GM23338 (cell line): ENCODE measurements at regions not wholly inside any gene's neighbourhood (a gene's known extent, or its start where the extent isn't known, plus 50 kb on each side); places are given as distances from the start of the nearest gene placed in this dataset.

ENCODE experiments used
- ATAC-seq: fragments of 200-7000 bp; cut with Tn5 transposase; 3 replicates; pipeline ENCODE4 v1.9.1; 2020
- DNase-seq: peaks from one replicate; pipeline ENCODE4 v3.0.0-alpha.2; 2015; ENCODE audit warnings: low spot score
- H2AFZ ChIP-seq: fragments of 200-600 bp; sonication (generic); 2 replicates; pipeline ENCODE4 v1.8.0; 2016; ENCODE audit warnings: antibody characterized with exemption, mild to moderate bottlenecking, moderate library complexity
- H3F3A ChIP-seq: fragments of 200-600 bp; sonication (generic); replicated peaks from 2 replicates; pipeline ENCODE4 v1.8.0; 2017; ENCODE audit warnings: antibody characterized with exemption, mixed run types, low read depth
- H3K27ac ChIP-seq: fragments of 200-600 bp; sonication (generic); 2 replicates; pipeline ENCODE4 v1.6.1; 2016; ENCODE audit warnings: low read depth
- H3K27me3 ChIP-seq: fragments of 200-600 bp; sonication (generic); 2 replicates; pipeline ENCODE4 v1.8.0; 2016; ENCODE audit warnings: mild to moderate bottlenecking, mixed run types, moderate library complexity; ENCODE audit not compliant: insufficient read depth
- H3K36me3 ChIP-seq: fragments of 200-600 bp; sonication (generic); 2 replicates; pipeline ENCODE4 v1.8.0; 2016; ENCODE audit warnings: mild to moderate bottlenecking; ENCODE audit not compliant: insufficient read depth
- H3K4me1 ChIP-seq: fragments of 200-600 bp; sonication (generic); 2 replicates; pipeline ENCODE4 v1.8.0; 2016; ENCODE audit warnings: mild to moderate bottlenecking, moderate library complexity; ENCODE audit not compliant: insufficient read depth
- H3K4me2 ChIP-seq: fragments of 200-600 bp; sonication (generic); 2 replicates; pipeline ENCODE4 v1.7.1; 2017; ENCODE audit warnings: mixed run types
- H3K4me3 ChIP-seq: fragments of 200-600 bp; sonication (generic); 2 replicates; pipeline ENCODE4 v1.6.1; 2016; ENCODE audit warnings: mixed run types
- H3K79me2 ChIP-seq: fragments of 200-600 bp; sonication (generic); replicated peaks from 2 replicates; pipeline ENCODE4 v1.8.0; 2017; ENCODE audit warnings: mild to moderate bottlenecking; ENCODE audit not compliant: insufficient read depth
- H3K9me2 ChIP-seq: fragments of 200-600 bp; sonication (generic); 2 replicates; pipeline ENCODE4 v1.8.0; 2017; ENCODE audit not compliant: insufficient read depth
- H4K20me1 ChIP-seq: fragments of 200-600 bp; sonication (generic); replicated peaks from 2 replicates; pipeline ENCODE4 v1.8.0; 2017; ENCODE audit warnings: mild to moderate bottlenecking; ENCODE audit not compliant: insufficient read depth
- H3K27ac Mint-ChIP-seq: 2 replicates; pipeline ENCODE4 v1.8.0; 2020; ENCODE audit warnings: inconsistent platforms, mild to moderate bottlenecking, moderate library complexity, mixed read lengths
- H3K27me3 Mint-ChIP-seq: 3 replicates; pipeline ENCODE4 v1.8.0; 2022; ENCODE audit warnings: low read depth, mild to moderate bottlenecking, moderate library complexity, mixed read lengths, inconsistent platforms; ENCODE audit not compliant: insufficient read depth, poor library complexity
- H3K36me3 Mint-ChIP-seq: 3 replicates; pipeline ENCODE4 v1.8.0; 2021; ENCODE audit warnings: low read depth, mild to moderate bottlenecking, inconsistent platforms, moderate library complexity, mixed read lengths
- H3K4me1 Mint-ChIP-seq: 3 replicates; pipeline ENCODE4 v1.8.0; 2020; ENCODE audit warnings: mild to moderate bottlenecking, inconsistent platforms, mixed read lengths
- H3K4me3 Mint-ChIP-seq: 3 replicates; pipeline ENCODE4 v1.8.0; 2021; ENCODE audit warnings: moderate library complexity, mild to moderate bottlenecking, inconsistent platforms, mixed read lengths
- H3K9me3 Mint-ChIP-seq: 3 replicates; pipeline ENCODE4 v1.8.0; 2020; ENCODE audit warnings: moderate library complexity, mild to moderate bottlenecking, inconsistent platforms, mixed read lengths
- CREB1 ChIP-seq: fragments of 250-450 bp; sonication (Bioruptor Pico); IDR thresholded peaks from 2 replicates; pipeline ENCODE4 v1.5.0; 2020; ENCODE audit warnings: low read depth, mild to moderate bottlenecking, moderate library complexity
- EZH2 ChIP-seq: fragments of 200-600 bp; sonication (generic); IDR thresholded peaks from one replicate; pipeline ENCODE4 v1.8.0; 2017; ENCODE audit warnings: antibody characterized with exemption, mild to moderate bottlenecking, low read depth; ENCODE audit not compliant: unreplicated experiment
- EZH2phosphoT487 ChIP-seq: fragments of 200-600 bp; sonication (generic); IDR thresholded peaks from one replicate; pipeline ENCODE4 v1.8.1; 2018; ENCODE audit warnings: antibody characterized with exemption; ENCODE audit not compliant: unreplicated experiment
- JUNB ChIP-seq: IDR thresholded peaks from one replicate; pipeline ENCODE4 v1.6.1; 2016; ENCODE audit warnings: antibody characterized with exemption; ENCODE audit not compliant: unreplicated experiment
- STAT1 ChIP-seq: IDR thresholded peaks from one replicate; pipeline ENCODE4 v1.6.1; 2016; ENCODE audit warnings: antibody characterized with exemption; ENCODE audit not compliant: unreplicated experiment
- ZNF114 ChIP-seq: fragments of 250-450 bp; sonication (Bioruptor Pico); IDR thresholded peaks from 2 replicates; pipeline ENCODE4 v1.5.0; 2020; ENCODE audit warnings: mild to moderate bottlenecking, moderate library complexity
- TF ChIP-seq, protein P1 (sequence below), 2 experiments: fragments of 200-600 bp in 1 of 2; sonication (generic) in 1 of 2; conservative IDR thresholded peaks; 2 replicates each; pipeline versions ENCODE4 v1.5.1 to v1.6.1; 2016 to 2017; ENCODE audit warnings: antibody characterized with exemption in 2 of 2, low read depth in 2 of 2, mild to moderate bottlenecking in 2 of 2, moderate library complexity in 1 of 2
- TF ChIP-seq, protein P2 (sequence below): IDR thresholded peaks from one replicate; pipeline ENCODE4 v1.6.1; 2018; ENCODE audit warnings: antibody characterized with exemption; ENCODE audit not compliant: unreplicated experiment
- TF ChIP-seq, protein P3 (sequence below): fragments of 250-450 bp; sonication (Bioruptor Pico); IDR thresholded peaks from 2 replicates; pipeline ENCODE4 v1.5.0; 2020; ENCODE audit warnings: mild to moderate bottlenecking, moderate library complexity

DNA sequence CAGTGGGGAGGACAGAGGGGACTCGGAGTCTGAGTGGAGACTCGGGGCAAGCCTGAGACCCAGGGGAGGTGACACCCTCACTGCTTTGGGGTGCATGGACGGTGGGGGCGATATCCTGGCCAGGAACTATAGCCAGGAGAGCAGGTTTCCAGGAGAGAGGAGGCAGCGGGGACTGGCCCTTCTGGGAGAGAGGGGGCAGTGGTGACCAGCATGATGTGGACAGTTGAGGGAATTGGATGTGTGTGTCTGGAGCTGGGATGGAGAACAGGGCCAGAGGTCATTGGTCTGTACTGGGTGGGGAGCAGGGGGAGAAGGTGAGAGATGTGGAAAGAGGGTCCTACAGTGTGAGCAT lies 63.6 kb downstream of the ACKR3 start:
- TF ChIP-seq STAT1 (no peak), JUNB (no peak)
- TF ChIP-seq, protein P1, sequence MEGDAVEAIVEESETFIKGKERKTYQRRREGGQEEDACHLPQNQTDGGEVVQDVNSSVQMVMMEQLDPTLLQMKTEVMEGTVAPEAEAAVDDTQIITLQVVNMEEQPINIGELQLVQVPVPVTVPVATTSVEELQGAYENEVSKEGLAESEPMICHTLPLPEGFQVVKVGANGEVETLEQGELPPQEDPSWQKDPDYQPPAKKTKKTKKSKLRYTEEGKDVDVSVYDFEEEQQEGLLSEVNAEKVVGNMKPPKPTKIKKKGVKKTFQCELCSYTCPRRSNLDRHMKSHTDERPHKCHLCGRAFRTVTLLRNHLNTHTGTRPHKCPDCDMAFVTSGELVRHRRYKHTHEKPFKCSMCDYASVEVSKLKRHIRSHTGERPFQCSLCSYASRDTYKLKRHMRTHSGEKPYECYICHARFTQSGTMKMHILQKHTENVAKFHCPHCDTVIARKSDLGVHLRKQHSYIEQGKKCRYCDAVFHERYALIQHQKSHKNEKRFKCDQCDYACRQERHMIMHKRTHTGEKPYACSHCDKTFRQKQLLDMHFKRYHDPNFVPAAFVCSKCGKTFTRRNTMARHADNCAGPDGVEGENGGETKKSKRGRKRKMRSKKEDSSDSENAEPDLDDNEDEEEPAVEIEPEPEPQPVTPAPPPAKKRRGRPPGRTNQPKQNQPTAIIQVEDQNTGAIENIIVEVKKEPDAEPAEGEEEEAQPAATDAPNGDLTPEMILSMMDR (conservative IDR thresholded peaks at IDR 0.05; ENCODE audit: low read depth in 2 of 2), result no peak
- Histone ChIP-seq H3K36me3 (no peaks in the 10 kb centered on the region), H4K20me1 (no peaks in the 10 kb centered on the region), H3F3A (no peaks in the 10 kb centered on the region), H3K4me2 (no peak overlapping the region), H3K27ac (no peak overlapping the region), H2AFZ (no peak overlapping the region), H3K4me1 (no peaks in the 10 kb centered on the region), H3K4me3 (no peak overlapping the region), H3K9me2 (no peaks in the 10 kb centered on the region), H3K79me2 (no peaks in the 10 kb centered on the region), H3K27me3 (no peaks in the 10 kb centered on the region)
- H3K4me1 Mint-ChIP-seq, result no peaks in the 10 kb centered on the region; the same call in 2 of the 3 replicates
- ATAC-seq (no peak), DNase-seq (no peak)
- H3K27me3 Mint-ChIP-seq, result peaks cover 2% of the 10 kb centered on the region
- no peaks in the 10 kb centered on the region for H3K9me3 Mint-ChIP-seq
- no peak overlapping the region for H3K27ac Mint-ChIP-seq
- no peak overlapping the region for H3K4me3 Mint-ChIP-seq
- H3K36me3 Mint-ChIP-seq, result no peaks in the 10 kb centered on the region

DNA sequence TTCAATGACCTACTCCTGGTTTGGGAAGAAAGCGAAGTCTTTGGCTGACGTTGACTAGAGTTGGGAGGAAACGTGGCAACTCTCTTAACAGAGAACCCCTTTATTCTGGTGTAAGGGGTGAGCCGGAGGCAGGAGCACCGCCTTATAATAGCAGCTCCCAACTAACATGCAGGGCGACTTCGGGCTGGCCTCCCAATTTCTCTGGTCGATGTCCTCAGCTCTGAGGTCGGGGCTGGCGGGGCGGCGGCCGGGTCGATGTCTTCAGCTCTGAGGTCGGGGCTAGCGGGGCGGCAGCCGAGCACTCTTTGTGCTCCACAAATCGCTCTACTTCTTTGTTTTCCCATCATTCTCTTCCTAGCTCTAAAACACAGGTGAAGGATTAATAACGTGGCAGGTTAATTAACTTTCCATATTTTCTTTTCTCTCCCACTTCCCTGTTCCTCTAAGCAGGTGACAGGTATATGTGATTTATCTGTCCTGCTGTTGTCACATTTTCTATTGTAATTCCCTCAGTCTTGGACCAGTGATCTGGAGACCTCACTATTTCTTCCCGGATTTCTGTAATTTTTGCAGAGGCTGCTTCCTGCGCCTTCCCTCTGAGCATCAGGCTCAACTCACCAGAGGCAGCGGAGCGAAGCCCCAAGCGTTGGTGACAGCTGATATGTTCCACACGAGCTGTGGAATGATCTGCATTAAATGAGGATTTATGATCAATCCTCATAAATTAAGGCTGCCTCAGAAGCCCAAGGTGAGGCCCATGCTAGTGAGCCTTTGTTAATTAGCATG lies 64.3 kb downstream of the ACKR3 start:
- Histone ChIP-seq H3K27me3 (no peaks in the 10 kb centered on the region), H4K20me1 (no peaks in the 10 kb centered on the region), H2AFZ (no peak overlapping the region), H3K4me3 (no peak overlapping the region), H3K9me2 (no peaks in the 10 kb centered on the region), H3K27ac (no peak overlapping the region), H3K4me1 (no peaks in the 10 kb centered on the region), H3K36me3 (no peaks in the 10 kb centered on the region), H3K79me2 (no peaks in the 10 kb centered on the region), H3K4me2 (no peak overlapping the region), H3F3A (no peaks in the 10 kb centered on the region)
- Mint-ChIP-seq H3K4me1 (peaks cover 1% of the 10 kb centered on the region), H3K27ac (no peak overlapping the region), H3K36me3 (no peaks in the 10 kb centered on the region), H3K4me3 (no peak overlapping the region), H3K27me3 (peaks cover 3% of the 10 kb centered on the region), H3K9me3 (no peaks in the 10 kb centered on the region)
- DNase-seq, result no peak
- ATAC-seq, result no peak
- TF ChIP-seq, protein P2, sequence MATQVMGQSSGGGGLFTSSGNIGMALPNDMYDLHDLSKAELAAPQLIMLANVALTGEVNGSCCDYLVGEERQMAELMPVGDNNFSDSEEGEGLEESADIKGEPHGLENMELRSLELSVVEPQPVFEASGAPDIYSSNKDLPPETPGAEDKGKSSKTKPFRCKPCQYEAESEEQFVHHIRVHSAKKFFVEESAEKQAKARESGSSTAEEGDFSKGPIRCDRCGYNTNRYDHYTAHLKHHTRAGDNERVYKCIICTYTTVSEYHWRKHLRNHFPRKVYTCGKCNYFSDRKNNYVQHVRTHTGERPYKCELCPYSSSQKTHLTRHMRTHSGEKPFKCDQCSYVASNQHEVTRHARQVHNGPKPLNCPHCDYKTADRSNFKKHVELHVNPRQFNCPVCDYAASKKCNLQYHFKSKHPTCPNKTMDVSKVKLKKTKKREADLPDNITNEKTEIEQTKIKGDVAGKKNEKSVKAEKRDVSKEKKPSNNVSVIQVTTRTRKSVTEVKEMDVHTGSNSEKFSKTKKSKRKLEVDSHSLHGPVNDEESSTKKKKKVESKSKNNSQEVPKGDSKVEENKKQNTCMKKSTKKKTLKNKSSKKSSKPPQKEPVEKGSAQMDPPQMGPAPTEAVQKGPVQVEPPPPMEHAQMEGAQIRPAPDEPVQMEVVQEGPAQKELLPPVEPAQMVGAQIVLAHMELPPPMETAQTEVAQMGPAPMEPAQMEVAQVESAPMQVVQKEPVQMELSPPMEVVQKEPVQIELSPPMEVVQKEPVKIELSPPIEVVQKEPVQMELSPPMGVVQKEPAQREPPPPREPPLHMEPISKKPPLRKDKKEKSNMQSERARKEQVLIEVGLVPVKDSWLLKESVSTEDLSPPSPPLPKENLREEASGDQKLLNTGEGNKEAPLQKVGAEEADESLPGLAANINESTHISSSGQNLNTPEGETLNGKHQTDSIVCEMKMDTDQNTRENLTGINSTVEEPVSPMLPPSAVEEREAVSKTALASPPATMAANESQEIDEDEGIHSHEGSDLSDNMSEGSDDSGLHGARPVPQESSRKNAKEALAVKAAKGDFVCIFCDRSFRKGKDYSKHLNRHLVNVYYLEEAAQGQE, result no peak
- TF ChIP-seq, protein P3, sequence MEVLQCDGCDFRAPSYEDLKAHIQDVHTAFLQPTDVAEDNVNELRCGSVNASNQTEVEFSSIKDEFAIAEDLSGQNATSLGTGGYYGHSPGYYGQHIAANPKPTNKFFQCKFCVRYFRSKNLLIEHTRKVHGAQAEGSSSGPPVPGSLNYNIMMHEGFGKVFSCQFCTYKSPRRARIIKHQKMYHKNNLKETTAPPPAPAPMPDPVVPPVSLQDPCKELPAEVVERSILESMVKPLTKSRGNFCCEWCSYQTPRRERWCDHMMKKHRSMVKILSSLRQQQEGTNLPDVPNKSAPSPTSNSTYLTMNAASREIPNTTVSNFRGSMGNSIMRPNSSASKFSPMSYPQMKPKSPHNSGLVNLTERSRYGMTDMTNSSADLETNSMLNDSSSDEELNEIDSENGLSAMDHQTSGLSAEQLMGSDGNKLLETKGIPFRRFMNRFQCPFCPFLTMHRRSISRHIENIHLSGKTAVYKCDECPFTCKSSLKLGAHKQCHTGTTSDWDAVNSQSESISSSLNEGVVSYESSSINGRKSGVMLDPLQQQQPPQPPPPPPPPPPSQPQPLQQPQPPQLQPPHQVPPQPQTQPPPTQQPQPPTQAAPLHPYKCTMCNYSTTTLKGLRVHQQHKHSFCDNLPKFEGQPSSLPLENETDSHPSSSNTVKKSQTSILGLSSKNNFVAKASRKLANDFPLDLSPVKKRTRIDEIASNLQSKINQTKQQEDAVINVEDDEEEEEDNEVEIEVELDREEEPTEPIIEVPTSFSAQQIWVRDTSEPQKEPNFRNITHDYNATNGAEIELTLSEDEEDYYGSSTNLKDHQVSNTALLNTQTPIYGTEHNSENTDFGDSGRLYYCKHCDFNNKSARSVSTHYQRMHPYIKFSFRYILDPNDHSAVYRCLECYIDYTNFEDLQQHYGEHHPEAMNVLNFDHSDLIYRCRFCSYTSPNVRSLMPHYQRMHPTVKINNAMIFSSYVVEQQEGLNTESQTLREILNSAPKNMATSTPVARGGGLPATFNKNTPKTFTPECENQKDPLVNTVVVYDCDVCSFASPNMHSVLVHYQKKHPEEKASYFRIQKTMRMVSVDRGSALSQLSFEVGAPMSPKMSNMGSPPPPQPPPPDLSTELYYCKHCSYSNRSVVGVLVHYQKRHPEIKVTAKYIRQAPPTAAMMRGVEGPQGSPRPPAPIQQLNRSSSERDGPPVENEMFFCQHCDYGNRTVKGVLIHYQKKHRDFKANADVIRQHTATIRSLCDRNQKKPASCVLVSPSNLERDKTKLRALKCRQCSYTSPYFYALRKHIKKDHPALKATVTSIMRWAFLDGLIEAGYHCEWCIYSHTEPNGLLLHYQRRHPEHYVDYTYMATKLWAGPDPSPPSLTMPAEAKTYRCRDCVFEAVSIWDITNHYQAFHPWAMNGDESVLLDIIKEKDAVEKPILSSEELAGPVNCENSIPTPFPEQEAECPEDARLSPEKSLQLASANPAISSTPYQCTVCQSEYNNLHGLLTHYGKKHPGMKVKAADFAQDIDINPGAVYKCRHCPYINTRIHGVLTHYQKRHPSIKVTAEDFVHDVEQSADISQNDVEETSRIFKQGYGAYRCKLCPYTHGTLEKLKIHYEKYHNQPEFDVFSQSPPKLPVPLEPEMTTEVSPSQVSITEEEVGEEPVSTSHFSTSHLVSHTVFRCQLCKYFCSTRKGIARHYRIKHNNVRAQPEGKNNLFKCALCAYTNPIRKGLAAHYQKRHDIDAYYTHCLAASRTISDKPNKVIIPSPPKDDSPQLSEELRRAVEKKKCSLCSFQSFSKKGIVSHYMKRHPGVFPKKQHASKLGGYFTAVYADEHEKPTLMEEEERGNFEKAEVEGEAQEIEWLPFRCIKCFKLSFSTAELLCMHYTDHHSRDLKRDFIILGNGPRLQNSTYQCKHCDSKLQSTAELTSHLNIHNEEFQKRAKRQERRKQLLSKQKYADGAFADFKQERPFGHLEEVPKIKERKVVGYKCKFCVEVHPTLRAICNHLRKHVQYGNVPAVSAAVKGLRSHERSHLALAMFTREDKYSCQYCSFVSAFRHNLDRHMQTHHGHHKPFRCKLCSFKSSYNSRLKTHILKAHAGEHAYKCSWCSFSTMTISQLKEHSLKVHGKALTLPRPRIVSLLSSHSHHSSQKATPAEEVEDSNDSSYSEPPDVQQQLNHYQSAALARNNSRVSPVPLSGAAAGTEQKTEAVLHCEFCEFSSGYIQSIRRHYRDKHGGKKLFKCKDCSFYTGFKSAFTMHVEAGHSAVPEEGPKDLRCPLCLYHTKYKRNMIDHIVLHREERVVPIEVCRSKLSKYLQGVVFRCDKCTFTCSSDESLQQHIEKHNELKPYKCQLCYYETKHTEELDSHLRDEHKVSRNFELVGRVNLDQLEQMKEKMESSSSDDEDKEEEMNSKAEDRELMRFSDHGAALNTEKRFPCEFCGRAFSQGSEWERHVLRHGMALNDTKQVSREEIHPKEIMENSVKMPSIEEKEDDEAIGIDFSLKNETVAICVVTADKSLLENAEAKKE, result no peak
- TF ChIP-seq EZH2 (no peak), JUNB (no peak), ZNF114 (CRISPR knock-in tag) (no peak), CREB1 (no peak), EZH2phosphoT487 (no peak)
